Fibroblast of the aortic adventitia (primary cell): ENCODE measurements at regions not wholly inside any gene's neighbourhood (a gene's known extent, or its start where the extent isn't known, plus 50 kb on each side); places are given as distances from the start of the nearest gene placed in this dataset.

Experiments used
- DNase-seq: peaks from one replicate; pipeline ENCODE4 v3.0.0-alpha.2; 2010; ENCODE audit warnings: low read depth
- H3K4me3 ChIP-seq: 2 replicates; pipeline ENCODE4 v1.5.1; 2011; ENCODE audit warnings: low read depth, mild to moderate bottlenecking, control low read depth, low read length, moderate library complexity
- CTCF ChIP-seq: IDR thresholded peaks from 2 replicates; pipeline ENCODE4 v1.5.1; 2011; ENCODE audit warnings: mild to moderate bottlenecking, low read length, control low read depth, inconsistent platforms; ENCODE audit not compliant: insufficient read depth

- TF ChIP-seq CTCF = no peak
- DNase-seq = no peak
- H3K4me3 ChIP-seq = no peak overlapping the region
Observed at GRCh38 chr2:239563561-239563960, 162.7 kb upstream of the HDAC4 start.

- H3K4me3 ChIP-seq = no peak overlapping the region
- TF ChIP-seq CTCF = no peak
- DNase-seq = peak; percentile 43
Observed at GRCh38 chr2:239561446-239562001, 160.7 kb upstream of the HDAC4 start.

GRCh38 chr2:239559417-239560261, 158.8 kb upstream of the HDAC4 start:
- no peak for TF ChIP-seq CTCF
- H3K4me3 ChIP-seq = no peak overlapping the region

GRCh38 chr2:239558661-239559060, 157.8 kb upstream of the HDAC4 start:
- TF ChIP-seq CTCF = no peak
- H3K4me3 ChIP-seq = no peak overlapping the region
- DNase-seq = no peak

More at GRCh38 chr2:239559417-239560261, 158.8 kb upstream of the HDAC4 start:
- DNase-seq = no peak

- TF ChIP-seq CTCF = no peak
- no peak for DNase-seq
- no peak overlapping the region for H3K4me3 ChIP-seq
Observed at GRCh38 chr2:239557516-239557915, 156.7 kb upstream of the HDAC4 start.

GRCh38 chr2:239555571-239555905, 154.7 kb upstream of the HDAC4 start:
- DNase-seq = no peak
- no peak overlapping the region for H3K4me3 ChIP-seq
- TF ChIP-seq CTCF = no peak
